ENCODE measurements at regions not wholly inside any gene's neighbourhood (a gene's known extent, or its start where the extent isn't known, plus 50 kb on each side); places are given as distances from the start of the nearest gene placed in this dataset.
"Not testable (repeated sequence)": the region's sequence is repeated elsewhere in the genome, so short reads cannot be mapped to it uniquely, and the experiment has no call there.

DNA sequence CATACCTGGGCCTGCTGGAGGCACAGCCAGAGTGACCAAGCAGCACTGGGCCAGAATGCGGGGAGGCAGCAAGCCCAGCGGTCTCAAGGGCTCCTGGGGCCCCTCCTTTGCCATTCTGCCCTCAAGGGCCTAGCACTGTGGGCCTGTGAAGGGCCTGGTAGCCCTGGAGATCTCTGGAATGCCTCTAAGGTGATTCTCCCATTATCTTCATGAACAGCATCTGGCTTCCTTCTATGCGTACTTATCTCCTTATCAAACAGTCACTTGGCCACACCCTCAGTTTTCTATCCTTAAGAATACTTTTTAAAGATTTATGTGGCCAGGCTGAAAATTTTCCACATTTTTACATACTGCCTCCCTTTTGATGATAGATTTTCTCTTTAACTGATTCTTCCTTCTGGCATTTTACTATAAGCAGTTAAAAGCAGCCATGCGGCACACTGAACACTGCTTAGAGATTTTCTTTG is 67.5 kb upstream of the CCNY start:
- no peak overlapping the region for H3K23ac ChIP-seq (ENCODE audit: low read length in 2 of 2)
- no peak overlapping the region for H3K4me2 ChIP-seq (ENCODE audit: low read length, poor library complexity, severe bottlenecking)
- H3K27me3 ChIP-seq (ENCODE audit: control insufficient read depth in 1 of 2, insufficient read depth in 1 of 2, low read length in 2 of 2), result no peaks in the 10 kb centered on the region
- H4K91ac ChIP-seq (ENCODE audit: low read length), result peak overlapping the region; percentile 23
- H3K18ac ChIP-seq (ENCODE audit: low read depth in 1 of 2, low read length in 2 of 2), result peak overlapping the region; percentile 4 to 51
- H3K14ac ChIP-seq (ENCODE audit: low read length in 2 of 2), result no peak overlapping the region
- H3K4me3 ChIP-seq (ENCODE audit: insufficient read depth in 1 of 2, low read depth in 1 of 2, low read length in 2 of 2), result no peak overlapping the region
- H4K8ac ChIP-seq (ENCODE audit: low read length), result no peak overlapping the region
- H2BK15ac ChIP-seq (ENCODE audit: low read depth, poor library complexity, severe bottlenecking), result no peak overlapping the region
- no peak overlapping the region for H3K9ac ChIP-seq (ENCODE audit: low read length)
- no peak overlapping the region for H2AK5ac ChIP-seq (ENCODE audit: low read length, severe bottlenecking)
- no peaks in the 10 kb centered on the region for H3K36me3 ChIP-seq (ENCODE audit: control insufficient read depth in 1 of 2, insufficient read depth in 2 of 2, low read depth in 1 of 2, low read length in 2 of 2)
- H3K4me1 ChIP-seq (ENCODE audit: control insufficient read depth, insufficient read depth, low read depth, low read length), result peaks cover 26% of the 10 kb centered on the region
- H3K79me1 ChIP-seq (replicated peaks; ENCODE audit: low read length, poor library complexity, severe bottlenecking), result no peaks in the 10 kb centered on the region
- 82% methylated on average over 4 of the region's 4 CpGs for WGBS
- H2BK12ac ChIP-seq (ENCODE audit: low read length in 2 of 2), result peak overlapping the region in 1 of 2 experiments; percentile 19
- no peak overlapping the region for H2AFZ ChIP-seq (ENCODE audit: low read depth, low read length)
- H3K4ac ChIP-seq (ENCODE audit: low read depth in 1 of 2, low read length in 2 of 2), result no peak overlapping the region
- no peaks in the 10 kb centered on the region for H3K9me3 ChIP-seq (ENCODE audit: control insufficient read depth, low read length)
- H3K27ac ChIP-seq (ENCODE audit: low read length, poor library complexity, severe bottlenecking), result peak overlapping the region; percentile 11
- no peak overlapping the region for H2BK5ac ChIP-seq (ENCODE audit: low read depth, low read length, poor library complexity, severe bottlenecking)
- H2BK120ac ChIP-seq (ENCODE audit: low read depth, low read length), result no peak overlapping the region
- DNase-seq, result no peak

- no peak overlapping the region for H2BK120ac ChIP-seq (ENCODE audit: low read depth, low read length)
- H3K4me3 ChIP-seq (ENCODE audit: insufficient read depth in 1 of 2, low read depth in 1 of 2, low read length in 2 of 2), result no peak overlapping the region
- no peak overlapping the region for H2AFZ ChIP-seq (ENCODE audit: low read depth, low read length)
- H3K4me1 ChIP-seq (ENCODE audit: control insufficient read depth, insufficient read depth, low read depth, low read length), result peaks cover 26% of the 10 kb centered on the region
- H3K36me3 ChIP-seq (ENCODE audit: control insufficient read depth in 1 of 2, insufficient read depth in 2 of 2, low read depth in 1 of 2, low read length in 2 of 2), result no peaks in the 10 kb centered on the region
- no peak overlapping the region for H3K23ac ChIP-seq (ENCODE audit: low read length in 2 of 2)
- H4K8ac ChIP-seq (ENCODE audit: low read length), result no peak overlapping the region
- DNase-seq, result peak; percentile 29
- H3K14ac ChIP-seq (ENCODE audit: low read length in 2 of 2), result no peak overlapping the region
- no peak overlapping the region for H3K9ac ChIP-seq (ENCODE audit: low read length)
- no peak overlapping the region for H2BK12ac ChIP-seq (ENCODE audit: low read length in 2 of 2)
- H3K9me3 ChIP-seq (ENCODE audit: control insufficient read depth, low read length), result no peaks in the 10 kb centered on the region
- H3K4ac ChIP-seq (ENCODE audit: low read depth in 1 of 2, low read length in 2 of 2), result no peak overlapping the region
- H2AK5ac ChIP-seq (ENCODE audit: low read length, severe bottlenecking), result no peak overlapping the region
- no peaks in the 10 kb centered on the region for H3K79me1 ChIP-seq (replicated peaks; ENCODE audit: low read length, poor library complexity, severe bottlenecking)
- no peak overlapping the region for H2BK5ac ChIP-seq (ENCODE audit: low read depth, low read length, poor library complexity, severe bottlenecking)
- no peak overlapping the region for H4K91ac ChIP-seq (ENCODE audit: low read length)
- no peak overlapping the region for H3K18ac ChIP-seq (ENCODE audit: low read depth in 1 of 2, low read length in 2 of 2)
- H2BK15ac ChIP-seq (ENCODE audit: low read depth, poor library complexity, severe bottlenecking), result no peak overlapping the region
- no peak overlapping the region for H3K27ac ChIP-seq (ENCODE audit: low read length, poor library complexity, severe bottlenecking)
- no CpG with 5 or more reads among the region's 1 CpG for WGBS
- H3K4me2 ChIP-seq (ENCODE audit: low read length, poor library complexity, severe bottlenecking), result no peak overlapping the region
- H3K27me3 ChIP-seq (ENCODE audit: control insufficient read depth in 1 of 2, insufficient read depth in 1 of 2, low read length in 2 of 2), result no peaks in the 10 kb centered on the region
Measured at GRCh38 chr10:35270100-35270499, 66.2 kb upstream of the CCNY start.

- H2AFZ ChIP-seq (ENCODE audit: low read depth, low read length), result no peak overlapping the region
- H3K18ac ChIP-seq (ENCODE audit: low read depth in 1 of 2, low read length in 2 of 2), result no peak overlapping the region
- peak overlapping the region in 1 of 2 experiments; percentile 53 for H3K14ac ChIP-seq (ENCODE audit: low read length in 2 of 2)
- H3K4ac ChIP-seq (ENCODE audit: low read depth in 1 of 2, low read length in 2 of 2), result peak overlapping the region in 1 of 2 experiments; percentile 52
- peak; percentile 13 for DNase-seq
- H3K36me3 ChIP-seq (ENCODE audit: control insufficient read depth in 1 of 2, insufficient read depth in 2 of 2, low read depth in 1 of 2, low read length in 2 of 2), result no peaks in the 10 kb centered on the region
- peak overlapping the region; percentile 15 for H3K9ac ChIP-seq (ENCODE audit: low read length)
- no peaks in the 10 kb centered on the region for H3K9me3 ChIP-seq (ENCODE audit: control insufficient read depth, low read length)
- H4K8ac ChIP-seq (ENCODE audit: low read length), result no peak overlapping the region
- H2BK12ac ChIP-seq (ENCODE audit: low read length in 2 of 2), result no peak overlapping the region
- no peak overlapping the region for H4K91ac ChIP-seq (ENCODE audit: low read length)
- no peak overlapping the region for H2BK15ac ChIP-seq (ENCODE audit: low read depth, poor library complexity, severe bottlenecking)
- H3K23ac ChIP-seq (ENCODE audit: low read length in 2 of 2), result no peak overlapping the region
- H3K27ac ChIP-seq (ENCODE audit: low read length, poor library complexity, severe bottlenecking), result peak overlapping the region; percentile 50
- peaks cover 22% of the 10 kb centered on the region for H3K4me1 ChIP-seq (ENCODE audit: control insufficient read depth, insufficient read depth, low read depth, low read length)
- no peaks in the 10 kb centered on the region for H3K27me3 ChIP-seq (ENCODE audit: control insufficient read depth in 1 of 2, insufficient read depth in 1 of 2, low read length in 2 of 2)
- H2AK5ac ChIP-seq (ENCODE audit: low read length, severe bottlenecking), result peak overlapping the region; percentile 35
- peak overlapping the region in 1 of 2 experiments; percentile 11 for H3K4me3 ChIP-seq (ENCODE audit: insufficient read depth in 1 of 2, low read depth in 1 of 2, low read length in 2 of 2)
- WGBS, result 82% methylated on average over 5 of the region's 5 CpGs
- H2BK5ac ChIP-seq (ENCODE audit: low read depth, low read length, poor library complexity, severe bottlenecking), result no peak overlapping the region
- no peaks in the 10 kb centered on the region for H3K79me1 ChIP-seq (replicated peaks; ENCODE audit: low read length, poor library complexity, severe bottlenecking)
- no peak overlapping the region for H2BK120ac ChIP-seq (ENCODE audit: low read depth, low read length)
- peak overlapping the region; percentile 40 for H3K4me2 ChIP-seq (ENCODE audit: low read length, poor library complexity, severe bottlenecking)
Measured at GRCh38 chr10:35271086-35271858, 65.0 kb upstream of the CCNY start.

DNA sequence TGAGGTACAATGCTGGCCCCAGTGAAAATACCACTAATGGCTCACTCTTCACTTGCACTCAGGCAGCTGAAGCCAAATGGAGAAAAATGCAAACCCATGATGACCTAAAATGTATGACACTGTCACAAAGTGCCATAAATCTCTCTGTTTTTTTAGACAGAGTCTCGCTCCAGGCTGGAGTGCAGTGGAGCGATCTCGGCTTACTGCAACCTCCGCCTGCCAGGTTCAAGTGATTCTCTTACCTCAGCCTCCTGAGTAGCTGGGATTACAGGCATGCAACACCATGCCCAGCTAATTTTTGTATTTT is 64.5 kb upstream of the CCNY start:
- not testable (repeated sequence) for H4K8ac ChIP-seq (ENCODE audit: low read length); DNase-seq; H3K18ac ChIP-seq (ENCODE audit: low read depth in 1 of 2, low read length in 2 of 2); H2BK12ac ChIP-seq (ENCODE audit: low read length in 2 of 2); H3K79me1 ChIP-seq (replicated peaks; ENCODE audit: low read length, poor library complexity, severe bottlenecking); H2BK120ac ChIP-seq (ENCODE audit: low read depth, low read length); H3K4me3 ChIP-seq (ENCODE audit: insufficient read depth in 1 of 2, low read depth in 1 of 2, low read length in 2 of 2); H3K9me3 ChIP-seq (ENCODE audit: control insufficient read depth, low read length); H3K9ac ChIP-seq (ENCODE audit: low read length); H4K91ac ChIP-seq (ENCODE audit: low read length); H2BK15ac ChIP-seq (ENCODE audit: low read depth, poor library complexity, severe bottlenecking); H2BK5ac ChIP-seq (ENCODE audit: low read depth, low read length, poor library complexity, severe bottlenecking); H3K4ac ChIP-seq (ENCODE audit: low read depth in 1 of 2, low read length in 2 of 2); H3K36me3 ChIP-seq (ENCODE audit: control insufficient read depth in 1 of 2, insufficient read depth in 2 of 2, low read depth in 1 of 2, low read length in 2 of 2); H2AFZ ChIP-seq (ENCODE audit: low read depth, low read length); H2AK5ac ChIP-seq (ENCODE audit: low read length, severe bottlenecking); H3K14ac ChIP-seq (ENCODE audit: low read length in 2 of 2); H3K23ac ChIP-seq (ENCODE audit: low read length in 2 of 2); H3K27me3 ChIP-seq (ENCODE audit: control insufficient read depth in 1 of 2, insufficient read depth in 1 of 2, low read length in 2 of 2)
- peak overlapping the region; percentile 50 for H3K27ac ChIP-seq (ENCODE audit: low read length, poor library complexity, severe bottlenecking)
- H3K4me1 ChIP-seq (ENCODE audit: control insufficient read depth, insufficient read depth, low read depth, low read length), result peaks cover 22% of the 10 kb centered on the region
- peak overlapping the region; percentile 40 for H3K4me2 ChIP-seq (ENCODE audit: low read length, poor library complexity, severe bottlenecking)
- 82% methylated on average over 4 of the region's 4 CpGs for WGBS

Measured in mesenchymal stem cell (in vitro differentiated cells and primary cell).